Upper lobe of right lung (tissue), 1 donor: ENCODE measurements at regions not wholly inside any gene's neighbourhood (a gene's known extent, or its start where the extent isn't known, plus 50 kb on each side); places are given as distances from the start of the nearest gene placed in this dataset.

Source experiments
- ATAC-seq: fragments of 200-7000 bp; cut with Tn5 transposase; one replicate; pipeline ENCODE4 v1.9.1; 2020; ENCODE audit warnings: mild to moderate bottlenecking, moderate library complexity
- DNase-seq: peaks from one replicate; pipeline ENCODE4 v3.0.0-alpha.2; 2020
- H3K27ac ChIP-seq: fragments of 200-600 bp; one replicate; pipeline ENCODE4 v1.8.0; 2022
- H3K27me3 ChIP-seq: fragments of 200-600 bp; one replicate; pipeline ENCODE4 v1.8.0; 2022; ENCODE audit warnings: mild to moderate bottlenecking
- H3K36me3 ChIP-seq: fragments of 200-600 bp; one replicate; pipeline ENCODE4 v1.8.0; 2022
- H3K4me1 ChIP-seq: fragments of 200-600 bp; one replicate; pipeline ENCODE4 v1.8.0; 2022
- H3K4me3 ChIP-seq: fragments of 200-600 bp; one replicate; pipeline ENCODE4 v1.8.0; 2022; ENCODE audit warnings: mild to moderate bottlenecking
- H3K9me3 ChIP-seq: fragments of 200-600 bp; one replicate; pipeline ENCODE4 v1.8.0; 2022
- intact Hi-C: fragments of 100-400 bp; cut with DNase I; formaldehyde crosslinking; loops from one replicate; pipeline ENCODE4 v1.11.0; 2022
- TF ChIP-seq, protein P1 (sequence below): fragments of 200-600 bp; IDR thresholded peaks from one replicate; pipeline ENCODE4 v1.8.0; 2022; ENCODE audit warnings: antibody characterized with exemption
- donor health status: DM: no; HTN: yes; CAD: no; lungs with severe emphysema.

DNA sequence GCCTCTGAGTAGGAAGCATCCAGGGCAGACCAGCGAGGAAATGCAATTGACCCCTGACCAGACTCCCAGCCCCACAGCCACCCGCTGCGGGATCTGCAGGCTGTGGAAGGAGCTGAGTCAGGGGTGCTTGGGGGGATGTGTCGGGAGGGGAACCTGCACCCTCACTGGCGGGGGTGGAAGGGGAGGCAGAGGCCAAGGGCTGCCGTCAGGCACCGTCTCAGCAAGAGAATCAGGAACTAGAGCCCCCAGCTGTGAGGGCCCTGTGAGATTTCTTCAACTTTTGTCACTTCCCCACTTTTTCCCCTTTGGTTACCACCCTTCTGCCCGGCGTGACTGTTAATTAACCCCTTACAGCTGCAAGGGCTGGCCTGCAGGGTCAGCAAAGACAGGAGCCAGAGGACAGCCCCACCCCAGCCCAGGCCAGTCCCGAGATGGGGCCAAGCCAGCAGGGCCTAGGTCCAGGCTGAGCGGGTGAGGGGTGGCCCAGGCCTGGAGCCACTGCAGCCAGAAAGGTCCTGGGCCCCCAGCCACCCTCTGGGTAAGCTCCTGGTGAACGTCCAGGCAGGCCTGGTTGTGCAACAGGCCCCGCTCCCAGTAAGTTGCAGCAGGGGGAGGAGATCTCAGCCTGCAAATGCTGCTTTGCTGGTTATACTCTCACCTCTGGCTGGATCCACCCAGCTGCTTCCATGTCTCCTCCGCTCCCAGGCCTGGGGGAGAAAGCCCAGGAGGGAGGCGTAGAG, 147.0 kb upstream of the ID2 start:
- ATAC-seq (peak; percentile 90), DNase-seq (peak; percentile 89)
- Histone ChIP-seq H3K4me1 (peaks cover 38% of the 10 kb centered on the region), H3K36me3 (no peaks in the 10 kb centered on the region), H3K4me3 (no peak overlapping the region), H3K9me3 (peaks cover 11% of the 10 kb centered on the region), H3K27ac (peak overlapping the region; percentile 65), H3K27me3 (no peaks in the 10 kb centered on the region)
- TF ChIP-seq, protein P1, sequence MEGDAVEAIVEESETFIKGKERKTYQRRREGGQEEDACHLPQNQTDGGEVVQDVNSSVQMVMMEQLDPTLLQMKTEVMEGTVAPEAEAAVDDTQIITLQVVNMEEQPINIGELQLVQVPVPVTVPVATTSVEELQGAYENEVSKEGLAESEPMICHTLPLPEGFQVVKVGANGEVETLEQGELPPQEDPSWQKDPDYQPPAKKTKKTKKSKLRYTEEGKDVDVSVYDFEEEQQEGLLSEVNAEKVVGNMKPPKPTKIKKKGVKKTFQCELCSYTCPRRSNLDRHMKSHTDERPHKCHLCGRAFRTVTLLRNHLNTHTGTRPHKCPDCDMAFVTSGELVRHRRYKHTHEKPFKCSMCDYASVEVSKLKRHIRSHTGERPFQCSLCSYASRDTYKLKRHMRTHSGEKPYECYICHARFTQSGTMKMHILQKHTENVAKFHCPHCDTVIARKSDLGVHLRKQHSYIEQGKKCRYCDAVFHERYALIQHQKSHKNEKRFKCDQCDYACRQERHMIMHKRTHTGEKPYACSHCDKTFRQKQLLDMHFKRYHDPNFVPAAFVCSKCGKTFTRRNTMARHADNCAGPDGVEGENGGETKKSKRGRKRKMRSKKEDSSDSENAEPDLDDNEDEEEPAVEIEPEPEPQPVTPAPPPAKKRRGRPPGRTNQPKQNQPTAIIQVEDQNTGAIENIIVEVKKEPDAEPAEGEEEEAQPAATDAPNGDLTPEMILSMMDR, result peak; percentile 6
- intact Hi-C loops, result no loop called here

DNA sequence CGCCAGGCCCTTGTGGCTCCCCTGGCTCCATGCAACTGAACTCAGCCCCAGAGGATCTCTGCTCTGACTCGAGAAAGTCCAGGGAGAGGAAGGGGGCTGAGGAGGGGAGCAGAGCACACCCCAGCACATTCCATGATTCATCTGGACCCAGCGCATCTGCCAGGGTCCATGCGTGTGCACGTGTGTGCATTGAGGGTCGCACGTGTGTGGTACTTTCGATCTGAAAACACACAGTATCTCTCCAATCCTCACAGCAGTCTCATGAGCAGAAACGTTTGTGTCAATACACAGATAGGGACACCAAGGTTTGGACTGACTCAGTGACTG, 146.4 kb upstream of the ID2 start:
- Histone ChIP-seq H3K27me3 (no peaks in the 10 kb centered on the region), H3K27ac (peak overlapping the region; percentile 65), H3K9me3 (peaks cover 11% of the 10 kb centered on the region), H3K36me3 (no peaks in the 10 kb centered on the region), H3K4me1 (peaks cover 43% of the 10 kb centered on the region), H3K4me3 (no peak overlapping the region)
- DNase-seq, result no peak
- ATAC-seq, result no peak
- TF ChIP-seq, protein P1, result no peak
- intact Hi-C loops, result no loop called here

DNA sequence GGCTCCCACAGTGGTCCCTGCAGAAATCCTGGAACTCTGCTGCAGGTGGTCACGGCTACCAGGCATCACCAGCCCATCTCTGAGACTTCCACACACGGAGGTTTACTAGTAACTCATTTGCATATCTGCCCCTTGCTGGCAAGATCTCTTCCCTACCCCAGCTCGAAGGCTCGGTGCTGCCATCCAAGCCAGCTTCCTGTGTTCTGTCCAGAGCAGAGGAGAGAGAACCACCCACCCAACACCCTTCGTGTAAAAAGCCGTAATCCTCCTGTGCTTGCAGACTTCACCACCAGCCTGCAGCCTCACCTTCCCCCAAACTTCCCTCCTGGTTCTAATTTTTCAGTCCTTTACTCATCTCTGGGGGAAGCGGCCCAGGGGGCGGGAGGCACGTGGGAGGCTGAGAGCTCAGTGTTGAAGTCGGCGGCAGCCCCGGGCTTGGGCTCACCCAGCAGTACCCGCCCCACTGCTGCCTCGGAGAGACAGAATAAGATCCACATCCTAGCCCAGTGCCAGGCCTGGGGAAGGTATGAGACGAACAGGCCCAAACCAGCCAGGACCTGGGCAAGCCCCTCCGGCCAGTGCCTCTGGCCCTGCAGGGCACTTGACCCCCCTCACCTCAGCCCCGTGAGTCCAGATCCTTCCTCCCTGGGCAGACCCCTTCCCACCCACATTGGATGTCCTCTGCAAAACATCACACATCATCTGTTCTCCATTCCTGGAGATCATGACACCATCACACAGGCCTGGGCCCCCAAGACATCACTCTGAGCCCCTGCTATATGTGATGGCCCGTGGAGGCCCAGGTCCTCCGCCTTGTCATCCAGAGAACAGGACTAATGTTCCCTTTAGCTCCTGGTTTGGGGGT, 145.8 kb upstream of the ID2 start:
- Histone ChIP-seq H3K27ac (peak overlapping the region; percentile 65), H3K9me3 (peaks cover 11% of the 10 kb centered on the region), H3K36me3 (no peaks in the 10 kb centered on the region), H3K4me3 (no peak overlapping the region), H3K4me1 (peaks cover 44% of the 10 kb centered on the region), H3K27me3 (no peaks in the 10 kb centered on the region)
- TF ChIP-seq, protein P1, result no peak
- ATAC-seq (no peak), DNase-seq (peak; percentile 68)
- intact Hi-C loops, result no loop called here

DNA sequence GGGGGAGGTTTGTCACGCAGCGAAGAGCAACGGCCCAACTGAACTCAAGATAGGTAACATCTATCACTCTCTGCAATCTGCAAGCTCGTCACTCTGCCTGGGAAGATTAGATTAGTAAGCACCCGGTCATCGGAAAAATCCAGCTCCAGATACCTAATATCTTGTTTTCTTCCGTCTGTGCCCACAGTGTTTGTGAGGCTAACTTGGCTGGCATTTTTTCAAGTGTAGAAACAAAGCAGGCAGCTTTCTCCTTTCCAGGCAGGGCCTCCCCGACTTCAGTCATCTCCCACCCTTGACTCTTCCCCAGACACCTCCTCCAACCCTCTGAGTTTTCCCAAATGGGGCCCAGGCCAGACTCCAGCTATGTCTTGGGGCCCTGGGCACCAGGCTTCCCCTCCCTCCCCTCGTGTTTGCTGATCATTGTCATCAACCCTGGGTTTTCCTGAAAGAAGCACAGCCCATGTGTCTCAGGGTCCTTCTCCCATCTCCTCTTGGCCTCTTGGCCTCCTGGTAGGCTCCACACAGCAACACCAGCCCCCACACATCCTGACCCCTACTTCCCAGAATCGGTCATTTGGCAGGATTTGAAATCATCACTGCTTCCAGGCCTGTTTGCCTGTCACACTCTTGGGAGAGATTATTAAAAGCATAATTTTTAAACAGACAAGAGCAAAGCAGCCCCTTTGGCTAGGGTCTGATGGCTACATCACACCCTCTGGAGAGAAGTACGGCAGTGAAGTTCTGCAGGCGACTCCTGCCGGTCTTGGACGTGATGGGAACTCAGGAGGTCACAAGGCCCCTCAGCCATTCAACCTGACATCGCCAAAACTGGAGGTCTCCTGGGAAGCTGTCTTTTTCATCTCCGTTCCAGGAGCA, 144.9 kb upstream of the ID2 start:
- TF ChIP-seq, protein P1, result no peak
- Histone ChIP-seq H3K4me3 (no peak overlapping the region), H3K27ac (no peak overlapping the region), H3K27me3 (no peaks in the 10 kb centered on the region), H3K9me3 (peaks cover 3% of the 10 kb centered on the region), H3K36me3 (no peaks in the 10 kb centered on the region), H3K4me1 (peaks cover 44% of the 10 kb centered on the region)
- no peak for ATAC-seq
- DNase-seq, result peak; percentile 32
- intact Hi-C loops, result no loop called here

DNA sequence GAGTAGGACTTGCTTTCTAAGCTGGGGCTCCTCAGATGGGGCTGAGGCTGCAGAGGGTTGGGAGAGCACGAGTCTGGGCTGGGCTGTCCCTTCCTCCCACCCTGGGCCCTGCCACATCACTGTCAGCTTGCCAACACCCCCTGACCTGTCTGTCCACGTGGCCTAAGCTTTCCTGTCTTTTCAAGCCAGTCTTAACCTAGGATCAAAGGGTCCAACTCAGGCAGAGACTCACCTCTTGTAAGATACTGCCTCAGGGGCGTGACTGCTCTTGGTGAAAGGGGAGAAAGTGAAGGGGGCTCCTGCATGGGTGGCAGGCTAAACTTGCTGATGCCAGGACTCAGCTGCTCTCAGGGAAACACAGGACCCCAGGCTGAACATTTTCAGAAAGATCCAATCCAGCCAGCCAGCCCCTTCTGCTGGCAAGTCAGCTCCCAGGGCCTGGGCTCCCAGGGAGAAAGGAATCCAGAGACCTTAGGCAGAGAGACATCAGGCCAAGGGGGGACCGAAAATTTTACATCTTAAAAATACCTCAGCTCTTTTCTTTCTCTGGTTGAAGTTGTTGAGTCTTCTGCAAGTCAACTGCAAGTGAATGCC, 144.2 kb upstream of the ID2 start:
- Histone ChIP-seq H3K27me3 (no peaks in the 10 kb centered on the region), H3K4me1 (peaks cover 44% of the 10 kb centered on the region), H3K9me3 (no peaks in the 10 kb centered on the region), H3K4me3 (no peak overlapping the region), H3K27ac (no peak overlapping the region), H3K36me3 (no peaks in the 10 kb centered on the region)
- TF ChIP-seq, protein P1, result no peak
- DNase-seq (peak; percentile 63), ATAC-seq (no peak)
- intact Hi-C loops, result no loop called here
